Fibroblast of lung (primary cell): ENCODE measurements at regions not wholly inside any gene's neighbourhood (a gene's known extent, or its start where the extent isn't known, plus 50 kb on each side); places are given as distances from the start of the nearest gene placed in this dataset.

Source experiments
- EZH2 ChIP-seq: IDR thresholded peaks from 2 replicates; pipeline ENCODE4 v1.5.1; 2012; ENCODE audit warnings: low read length, control low read depth, mild to moderate bottlenecking; ENCODE audit errors: missing control alignments
- TF ChIP-seq, protein P1 (sequence below), 2 donors: IDR thresholded peaks in 1 of 2; conservative IDR thresholded peaks in 1 of 2; 1 replicate in 1 of 2; 2 replicates in 1 of 2; pipeline ENCODE4 v1.5.1; 2011 to 2012; ENCODE audit warnings: low read length in 2 of 2, control low read depth in 1 of 2, inconsistent platforms in 1 of 2, low read depth in 1 of 2, mild to moderate bottlenecking in 1 of 2

DNA sequence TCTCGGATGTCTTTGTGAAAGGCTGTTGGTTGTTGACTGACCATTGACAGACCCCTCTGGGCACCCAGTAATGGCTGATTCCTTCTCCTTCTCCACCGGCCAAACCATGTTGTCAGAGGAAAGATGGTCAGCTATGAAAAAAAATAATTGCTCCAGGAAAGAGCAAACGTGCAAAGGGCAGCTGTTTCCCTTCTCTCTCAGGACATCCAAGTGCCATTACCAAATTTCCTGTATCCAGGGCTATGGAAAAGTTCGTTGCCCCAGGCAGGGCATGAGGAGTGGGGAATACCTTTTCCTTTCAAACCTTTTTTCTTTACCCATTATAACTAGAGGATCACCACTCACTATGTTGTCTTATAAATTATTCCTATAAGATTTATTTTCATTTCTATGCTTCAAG lies 321.5 kb upstream of the HNRNPA3 start:
- TF ChIP-seq, protein P1, sequence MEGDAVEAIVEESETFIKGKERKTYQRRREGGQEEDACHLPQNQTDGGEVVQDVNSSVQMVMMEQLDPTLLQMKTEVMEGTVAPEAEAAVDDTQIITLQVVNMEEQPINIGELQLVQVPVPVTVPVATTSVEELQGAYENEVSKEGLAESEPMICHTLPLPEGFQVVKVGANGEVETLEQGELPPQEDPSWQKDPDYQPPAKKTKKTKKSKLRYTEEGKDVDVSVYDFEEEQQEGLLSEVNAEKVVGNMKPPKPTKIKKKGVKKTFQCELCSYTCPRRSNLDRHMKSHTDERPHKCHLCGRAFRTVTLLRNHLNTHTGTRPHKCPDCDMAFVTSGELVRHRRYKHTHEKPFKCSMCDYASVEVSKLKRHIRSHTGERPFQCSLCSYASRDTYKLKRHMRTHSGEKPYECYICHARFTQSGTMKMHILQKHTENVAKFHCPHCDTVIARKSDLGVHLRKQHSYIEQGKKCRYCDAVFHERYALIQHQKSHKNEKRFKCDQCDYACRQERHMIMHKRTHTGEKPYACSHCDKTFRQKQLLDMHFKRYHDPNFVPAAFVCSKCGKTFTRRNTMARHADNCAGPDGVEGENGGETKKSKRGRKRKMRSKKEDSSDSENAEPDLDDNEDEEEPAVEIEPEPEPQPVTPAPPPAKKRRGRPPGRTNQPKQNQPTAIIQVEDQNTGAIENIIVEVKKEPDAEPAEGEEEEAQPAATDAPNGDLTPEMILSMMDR (conservative IDR thresholded peaks at IDR 0.05 in 1 of 2, IDR thresholded peaks at IDR 0.05 in 1 of 2; ENCODE audit: low read depth in 1 of 2, low read length in 2 of 2), result no peak
- TF ChIP-seq EZH2, result no peak
